ENCODE measurements at regions not wholly inside any gene's neighbourhood (a gene's known extent, or its start where the extent isn't known, plus 50 kb on each side); places are given as distances from the start of the nearest gene placed in this dataset.

DNA sequence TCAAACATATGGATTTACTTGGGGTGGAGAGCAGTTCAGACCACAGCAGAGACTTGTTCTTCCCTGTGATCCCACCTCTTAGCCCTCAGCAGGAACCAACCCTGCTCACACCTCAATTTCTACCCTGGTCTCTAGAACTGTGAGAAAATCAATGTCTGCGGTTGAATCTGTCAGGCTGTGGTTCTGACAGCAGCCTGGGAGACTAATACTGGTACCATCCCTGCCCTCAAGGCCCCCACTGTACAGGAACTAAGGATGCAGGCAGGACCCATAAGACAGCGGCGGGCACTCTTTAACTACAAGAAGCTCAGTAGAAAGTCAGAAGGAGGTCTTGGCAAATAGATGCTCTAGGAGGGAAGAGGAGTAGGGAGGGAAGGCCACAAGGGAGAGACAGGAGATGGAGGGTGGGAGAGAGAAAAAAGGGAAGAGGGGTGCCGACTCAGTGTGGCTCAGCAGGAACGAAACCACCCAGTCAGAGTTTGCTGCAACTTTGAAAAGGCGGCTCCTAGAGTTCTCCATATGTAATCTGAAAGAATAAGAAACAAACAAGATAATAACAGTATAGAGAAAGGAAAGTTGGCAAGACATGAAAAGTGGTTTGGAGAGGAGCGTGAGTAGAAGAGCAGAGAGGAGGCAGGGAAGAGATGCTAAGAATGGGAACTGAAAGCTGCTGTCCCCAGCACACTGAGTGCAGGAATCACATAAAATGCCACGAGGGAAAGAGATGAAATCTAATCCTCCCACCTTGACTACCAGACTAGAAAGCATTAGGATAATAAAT is 323.9 kb upstream of the ID2 start:
- no peak overlapping the region for H3K4me3 ChIP-seq (ENCODE audit: low read depth, low read length)
- no peak for DNase-seq (ENCODE audit: low read depth)
- TF ChIP-seq, protein P1, sequence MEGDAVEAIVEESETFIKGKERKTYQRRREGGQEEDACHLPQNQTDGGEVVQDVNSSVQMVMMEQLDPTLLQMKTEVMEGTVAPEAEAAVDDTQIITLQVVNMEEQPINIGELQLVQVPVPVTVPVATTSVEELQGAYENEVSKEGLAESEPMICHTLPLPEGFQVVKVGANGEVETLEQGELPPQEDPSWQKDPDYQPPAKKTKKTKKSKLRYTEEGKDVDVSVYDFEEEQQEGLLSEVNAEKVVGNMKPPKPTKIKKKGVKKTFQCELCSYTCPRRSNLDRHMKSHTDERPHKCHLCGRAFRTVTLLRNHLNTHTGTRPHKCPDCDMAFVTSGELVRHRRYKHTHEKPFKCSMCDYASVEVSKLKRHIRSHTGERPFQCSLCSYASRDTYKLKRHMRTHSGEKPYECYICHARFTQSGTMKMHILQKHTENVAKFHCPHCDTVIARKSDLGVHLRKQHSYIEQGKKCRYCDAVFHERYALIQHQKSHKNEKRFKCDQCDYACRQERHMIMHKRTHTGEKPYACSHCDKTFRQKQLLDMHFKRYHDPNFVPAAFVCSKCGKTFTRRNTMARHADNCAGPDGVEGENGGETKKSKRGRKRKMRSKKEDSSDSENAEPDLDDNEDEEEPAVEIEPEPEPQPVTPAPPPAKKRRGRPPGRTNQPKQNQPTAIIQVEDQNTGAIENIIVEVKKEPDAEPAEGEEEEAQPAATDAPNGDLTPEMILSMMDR (IDR thresholded peaks at IDR 0.05; ENCODE audit: control insufficient read depth, extremely low read depth, insufficient read depth): no peak

DNA sequence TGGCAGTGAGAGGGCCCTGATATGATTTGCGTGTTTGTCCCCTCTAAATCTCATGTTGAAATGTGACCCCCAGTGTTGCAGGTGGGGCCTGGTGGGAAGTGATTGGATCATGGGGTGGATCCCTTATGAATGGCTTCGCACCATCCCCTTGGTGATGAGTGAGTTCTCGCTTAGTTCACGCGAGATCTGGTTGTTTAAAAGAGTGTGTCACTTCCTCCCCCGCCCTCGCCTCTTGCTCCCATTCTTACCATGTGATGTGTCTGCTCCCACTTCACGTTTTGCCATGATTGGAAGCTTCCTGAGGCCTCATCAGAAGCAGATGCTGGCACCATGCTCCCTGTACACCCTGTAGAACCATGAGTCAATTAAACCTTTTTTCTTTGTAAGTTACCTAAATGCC is 319.9 kb upstream of the ID2 start:
- TF ChIP-seq, protein P1 (IDR thresholded peaks at IDR 0.05; ENCODE audit: control insufficient read depth, extremely low read depth, insufficient read depth): no peak
- no peak overlapping the region for H3K4me3 ChIP-seq (ENCODE audit: low read depth, low read length)
- no peak for DNase-seq (ENCODE audit: low read depth)

DNA sequence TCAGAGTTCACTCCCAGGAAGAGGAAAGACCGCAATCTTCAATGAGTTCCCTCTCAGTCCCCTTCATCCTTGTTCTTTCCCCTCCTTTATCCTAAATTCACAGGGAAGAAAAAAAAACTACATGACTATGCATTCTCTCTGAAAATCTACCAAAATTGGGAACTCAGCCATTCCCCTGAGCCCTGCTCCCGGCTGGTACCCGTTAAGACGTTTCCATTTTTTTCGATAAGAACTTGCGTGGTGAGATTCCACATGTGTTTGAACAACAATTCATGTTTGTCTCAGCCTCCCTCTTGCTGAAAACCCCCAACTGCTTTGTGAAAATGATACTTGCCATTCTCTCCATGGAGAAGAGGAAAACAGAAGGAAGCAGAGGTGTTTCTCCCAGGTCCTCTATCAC is 318.7 kb upstream of the ID2 start:
- TF ChIP-seq, protein P1 (IDR thresholded peaks at IDR 0.05; ENCODE audit: control insufficient read depth, extremely low read depth, insufficient read depth): no peak
- H3K4me3 ChIP-seq (ENCODE audit: low read depth, low read length): no peak overlapping the region
- no peak for DNase-seq (ENCODE audit: low read depth)

DNA sequence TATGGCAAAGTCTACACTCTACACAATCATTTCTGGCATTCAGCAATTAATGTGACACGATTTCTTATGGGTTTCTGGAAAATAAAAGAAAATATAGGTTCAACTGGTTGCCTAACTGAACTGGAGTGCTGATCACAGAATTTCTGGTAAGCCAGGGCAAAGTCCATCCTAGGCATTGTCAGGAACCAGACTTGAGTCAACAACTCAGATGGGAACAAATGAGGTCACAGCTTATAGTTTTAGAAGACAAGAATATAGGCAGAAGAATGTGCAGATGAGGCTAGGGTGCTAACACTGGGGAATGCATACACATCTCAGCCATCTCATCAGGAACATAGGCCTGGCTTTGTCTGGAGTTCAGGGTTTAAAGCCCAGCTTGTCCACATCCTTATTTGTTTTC is 317.2 kb upstream of the ID2 start:
- TF ChIP-seq, protein P1 (IDR thresholded peaks at IDR 0.05; ENCODE audit: control insufficient read depth, extremely low read depth, insufficient read depth): no peak
- no peak for DNase-seq (ENCODE audit: low read depth)
- H3K4me3 ChIP-seq (ENCODE audit: low read depth, low read length): no peak overlapping the region

DNA sequence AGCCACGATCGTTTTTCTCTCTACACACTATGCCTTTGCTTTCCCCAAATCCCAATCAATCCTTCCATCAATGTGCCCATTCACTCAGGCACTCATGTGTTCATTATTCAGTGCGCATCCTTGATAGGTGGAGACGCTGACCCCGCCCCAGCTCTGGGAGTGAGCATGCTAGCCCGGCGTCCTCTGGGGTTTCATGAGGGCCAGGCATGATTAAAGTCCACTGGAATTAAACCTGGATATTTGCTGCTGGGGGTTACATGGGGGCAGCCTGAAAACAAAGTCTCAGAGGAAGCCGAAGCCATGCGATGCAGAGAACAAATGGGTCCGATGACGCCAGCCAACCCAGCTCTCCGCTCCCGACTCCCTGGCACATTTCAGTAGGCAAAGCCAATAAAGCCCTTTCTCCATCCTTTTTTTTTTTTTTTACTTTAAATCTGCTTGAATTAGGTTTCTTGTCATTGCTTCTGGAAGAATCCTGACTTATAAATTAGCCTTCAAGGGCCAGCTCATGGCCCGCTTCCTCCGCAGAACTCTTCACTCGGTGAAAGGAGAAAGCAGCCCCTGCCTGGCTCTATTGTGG is 316.4 kb upstream of the ID2 start:
- TF ChIP-seq, protein P1 (IDR thresholded peaks at IDR 0.05; ENCODE audit: control insufficient read depth, extremely low read depth, insufficient read depth): no peak
- no peak for DNase-seq (ENCODE audit: low read depth)
- no peak overlapping the region for H3K4me3 ChIP-seq (ENCODE audit: low read depth, low read length)

DNA sequence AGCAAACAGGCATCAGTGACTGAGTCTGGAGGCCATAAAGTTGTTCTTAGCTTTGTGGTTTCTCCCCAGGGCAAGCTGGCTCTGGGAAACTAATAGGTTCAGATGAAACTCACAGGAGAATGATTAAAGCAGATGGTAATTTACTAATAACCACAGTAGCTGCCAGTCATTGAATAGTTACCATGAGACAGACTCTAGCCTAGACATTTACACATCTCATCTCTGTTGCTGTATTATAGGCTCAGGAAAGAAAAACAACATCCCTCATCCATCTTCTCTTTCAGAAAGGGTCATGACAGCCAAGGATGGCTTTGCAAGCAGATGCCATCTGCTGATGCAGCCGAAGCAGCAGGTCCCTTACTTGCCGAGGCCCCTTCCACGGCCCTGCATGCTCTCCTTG is 314.0 kb upstream of the ID2 start:
- H3K4me3 ChIP-seq (ENCODE audit: low read depth, low read length): no peak overlapping the region
- no peak for DNase-seq (ENCODE audit: low read depth)
- TF ChIP-seq, protein P1 (IDR thresholded peaks at IDR 0.05; ENCODE audit: control insufficient read depth, extremely low read depth, insufficient read depth): no peak
